ENCODE measurements at regions not wholly inside any gene's neighbourhood (a gene's known extent, or its start where the extent isn't known, plus 50 kb on each side); places are given as distances from the start of the nearest gene placed in this dataset.

- peaks cover 22% of the 10 kb centered on the region for H3K9me3 ChIP-seq (ENCODE audit: insufficient read depth, low read depth, low read length)
- no peak overlapping the region for H3K27ac ChIP-seq (ENCODE audit: low read depth, low read length)
- H3K27me3 ChIP-seq (ENCODE audit: insufficient read depth, low read length), result no peaks in the 10 kb centered on the region
- no peak overlapping the region for H2AFZ ChIP-seq (ENCODE audit: low read depth, low read length)
- Mint-ChIP-seq H3K4me1 (ENCODE audit: low read depth, unreplicated experiment) (no peaks in the 10 kb centered on the region), H3K9me3 (ENCODE audit: unreplicated experiment) (peaks cover 15% of the 10 kb centered on the region), H3K36me3 (ENCODE audit: low read depth, unreplicated experiment) (no peaks in the 10 kb centered on the region), H3K4me3 (ENCODE audit: unreplicated experiment) (no peak overlapping the region), H3K27me3 (ENCODE audit: low read depth, unreplicated experiment) (no peaks in the 10 kb centered on the region), H3K27ac (ENCODE audit: unreplicated experiment) (no peak overlapping the region)
- no peak overlapping the region for H3K9ac ChIP-seq (ENCODE audit: low read length)
- H3K4me1 ChIP-seq (ENCODE audit: insufficient read depth, low read length), result no peaks in the 10 kb centered on the region
- no peak overlapping the region for H3K4me3 ChIP-seq (ENCODE audit: insufficient read depth, low read depth, low read length)
- H3K79me2 ChIP-seq (ENCODE audit: insufficient read depth, low read length), result no peaks in the 10 kb centered on the region
- no peaks in the 10 kb centered on the region for H3K36me3 ChIP-seq (ENCODE audit: insufficient read depth, low read length)
- no peak for TF ChIP-seq EZH2 (IDR thresholded peaks at IDR 0.05; ENCODE audit: insufficient read depth, low read length)
- TF ChIP-seq CTCF (IDR thresholded peaks at IDR 0.05; ENCODE audit: insufficient read depth, low read depth, low read length), result no peak
- H3K4me2 ChIP-seq (ENCODE audit: low read length), result no peak overlapping the region
- H4K20me1 ChIP-seq (ENCODE audit: insufficient read depth, low read length), result no peaks in the 10 kb centered on the region
- DNase-seq (ENCODE audit: low read depth) (no peak), FAIRE-seq (no peak)
Measured at GRCh38 chr7:153400735-153401593, 641.4 kb downstream of the ACTR3B start.

GRCh38 chr7:153401795-153402720, 642.5 kb downstream of the ACTR3B start:
- H3K4me1 Mint-ChIP-seq (ENCODE audit: low read depth, unreplicated experiment), result no peaks in the 10 kb centered on the region
- H3K36me3 ChIP-seq (ENCODE audit: insufficient read depth, low read length), result no peaks in the 10 kb centered on the region
- FAIRE-seq (no peak), DNase-seq (ENCODE audit: low read depth) (no peak)
- H3K4me3 ChIP-seq (ENCODE audit: insufficient read depth, low read depth, low read length), result no peak overlapping the region
- no peak overlapping the region for H3K27ac Mint-ChIP-seq (ENCODE audit: unreplicated experiment)
- H3K4me1 ChIP-seq (ENCODE audit: insufficient read depth, low read length), result no peaks in the 10 kb centered on the region
- H4K20me1 ChIP-seq (ENCODE audit: insufficient read depth, low read length), result no peaks in the 10 kb centered on the region
- peaks cover 17% of the 10 kb centered on the region for H3K9me3 Mint-ChIP-seq (ENCODE audit: unreplicated experiment)
- H3K36me3 Mint-ChIP-seq (ENCODE audit: low read depth, unreplicated experiment), result no peaks in the 10 kb centered on the region
- H3K27me3 Mint-ChIP-seq (ENCODE audit: low read depth, unreplicated experiment), result no peaks in the 10 kb centered on the region
- no peaks in the 10 kb centered on the region for H3K27me3 ChIP-seq (ENCODE audit: insufficient read depth, low read length)
- H3K4me2 ChIP-seq (ENCODE audit: low read length), result no peak overlapping the region
- H3K9me3 ChIP-seq (ENCODE audit: insufficient read depth, low read depth, low read length), result peaks cover 19% of the 10 kb centered on the region
- H3K4me3 Mint-ChIP-seq (ENCODE audit: unreplicated experiment), result no peak overlapping the region
- no peak overlapping the region for H2AFZ ChIP-seq (ENCODE audit: low read depth, low read length)
- H3K27ac ChIP-seq (ENCODE audit: low read depth, low read length), result no peak overlapping the region
- H3K9ac ChIP-seq (ENCODE audit: low read length), result no peak overlapping the region
- TF ChIP-seq CTCF (IDR thresholded peaks at IDR 0.05; ENCODE audit: insufficient read depth, low read depth, low read length), result no peak
- no peak for TF ChIP-seq EZH2 (IDR thresholded peaks at IDR 0.05; ENCODE audit: insufficient read depth, low read length)
- no peaks in the 10 kb centered on the region for H3K79me2 ChIP-seq (ENCODE audit: insufficient read depth, low read length)
